AG04449 (cell line): ENCODE measurements at regions not wholly inside any gene's neighbourhood (a gene's known extent, or its start where the extent isn't known, plus 50 kb on each side); places are given as distances from the start of the nearest gene placed in this dataset.

ENCODE experiments used
- CTCF ChIA-PET: fragments of 350-600 bp; formaldehyde crosslinking; extraction: SDS; loops from one replicate; lab custom pipeline; 2021; ENCODE audit warnings: antibody characterized with exemption; lab: Yijun Ruan, JAX
- POLR2A ChIA-PET: fragments of 400-600, 350-600 bp; formaldehyde crosslinking; extraction: SDS; loops from one replicate; lab custom pipeline; 2020; ENCODE audit warnings: antibody characterized with exemption, inconsistent platforms; lab: Yijun Ruan, JAX
- DNase-seq: peaks from one replicate; pipeline ENCODE4 v3.0.0-alpha.2; 2010; ENCODE audit warnings: low read depth, low spot score
- H3K4me3 ChIP-seq: 2 replicates; pipeline ENCODE4 v1.5.1; 2011; ENCODE audit warnings: low read depth, mild to moderate bottlenecking, control low read depth, low read length
- TF ChIP-seq, protein P1 (sequence below): IDR thresholded peaks from one replicate; pipeline ENCODE4 v1.5.1; 2011; ENCODE audit warnings: mild to moderate bottlenecking, moderate library complexity, low read length, control low read depth, inconsistent platforms; ENCODE audit not compliant: insufficient read depth; ENCODE audit errors: missing control alignments

DNA sequence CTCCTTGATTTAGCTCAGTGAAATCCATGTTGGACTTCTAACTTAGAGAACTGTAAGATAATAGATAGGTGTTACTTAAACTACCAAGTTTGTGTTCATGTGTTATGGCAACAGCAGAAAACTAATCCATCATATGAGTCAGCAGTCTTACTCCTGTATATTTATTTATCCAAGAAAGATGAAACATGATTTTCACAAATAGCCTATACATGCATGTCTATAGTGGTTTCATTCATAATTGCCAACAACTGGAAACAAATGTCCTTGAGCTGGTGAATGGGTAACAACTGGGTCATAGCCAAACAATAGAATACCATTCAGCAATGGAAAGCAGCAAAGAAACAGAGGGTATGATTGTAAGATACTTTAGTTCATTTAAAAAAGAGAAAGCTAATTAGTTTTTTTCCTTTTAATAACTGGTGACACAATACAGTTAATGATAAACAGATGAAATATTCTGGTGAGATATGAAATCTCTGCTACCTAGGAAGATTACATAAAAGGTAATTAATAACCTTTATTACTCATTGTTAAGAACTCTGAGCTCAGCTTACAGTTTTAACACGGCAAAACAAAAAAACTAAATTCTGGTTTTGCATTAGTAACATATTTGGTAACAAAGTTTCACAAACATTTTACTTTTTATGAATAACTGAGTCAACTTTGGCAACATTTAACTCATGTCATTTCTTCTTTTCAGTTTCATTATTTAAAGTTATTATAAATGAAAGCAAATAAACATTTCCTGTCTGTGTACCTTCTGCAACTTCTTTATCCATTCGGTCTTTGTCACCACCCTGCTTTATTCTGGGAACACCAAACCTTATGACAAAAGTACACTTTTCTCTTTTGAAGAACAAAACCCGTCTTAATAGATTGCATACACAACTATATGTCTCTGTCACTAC is 181.3 kb downstream of the LIG4 start:
- DNase-seq, result no peak
- TF ChIP-seq, protein P1, sequence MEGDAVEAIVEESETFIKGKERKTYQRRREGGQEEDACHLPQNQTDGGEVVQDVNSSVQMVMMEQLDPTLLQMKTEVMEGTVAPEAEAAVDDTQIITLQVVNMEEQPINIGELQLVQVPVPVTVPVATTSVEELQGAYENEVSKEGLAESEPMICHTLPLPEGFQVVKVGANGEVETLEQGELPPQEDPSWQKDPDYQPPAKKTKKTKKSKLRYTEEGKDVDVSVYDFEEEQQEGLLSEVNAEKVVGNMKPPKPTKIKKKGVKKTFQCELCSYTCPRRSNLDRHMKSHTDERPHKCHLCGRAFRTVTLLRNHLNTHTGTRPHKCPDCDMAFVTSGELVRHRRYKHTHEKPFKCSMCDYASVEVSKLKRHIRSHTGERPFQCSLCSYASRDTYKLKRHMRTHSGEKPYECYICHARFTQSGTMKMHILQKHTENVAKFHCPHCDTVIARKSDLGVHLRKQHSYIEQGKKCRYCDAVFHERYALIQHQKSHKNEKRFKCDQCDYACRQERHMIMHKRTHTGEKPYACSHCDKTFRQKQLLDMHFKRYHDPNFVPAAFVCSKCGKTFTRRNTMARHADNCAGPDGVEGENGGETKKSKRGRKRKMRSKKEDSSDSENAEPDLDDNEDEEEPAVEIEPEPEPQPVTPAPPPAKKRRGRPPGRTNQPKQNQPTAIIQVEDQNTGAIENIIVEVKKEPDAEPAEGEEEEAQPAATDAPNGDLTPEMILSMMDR, result no peak
- H3K4me3 ChIP-seq, result no peak overlapping the region
- CTCF ChIA-PET, result no interaction called here
- POLR2A ChIA-PET, result no interaction called here

- ChIA-PET CTCF (no interaction called here), POLR2A (no interaction called here)
- H3K4me3 ChIP-seq, result no peak overlapping the region
- DNase-seq, result no peak
- TF ChIP-seq, protein P1, result no peak
Observed at GRCh38 chr13:108031865-108032264, 183.5 kb downstream of the LIG4 start.

- POLR2A ChIA-PET, result no interaction called here
- H3K4me3 ChIP-seq, result no peak overlapping the region
- no peak for DNase-seq
- TF ChIP-seq, protein P1, result no peak
- CTCF ChIA-PET, result no interaction called here
Observed at GRCh38 chr13:108030769-108031168, 184.6 kb downstream of the LIG4 start.

- POLR2A ChIA-PET, result no interaction called here
Observed at GRCh38 chr13:108026680-108027410, 188.5 kb downstream of the LIG4 start.

GRCh38 chr13:108020027-108020426 is 195.3 kb downstream of the LIG4 start:
- DNase-seq, result no peak
- TF ChIP-seq, protein P1, result no peak
- POLR2A ChIA-PET, result no interaction called here
- CTCF ChIA-PET, result no interaction called here
- H3K4me3 ChIP-seq, result no peak overlapping the region

More at GRCh38 chr13:108026680-108027410, 188.5 kb downstream of the LIG4 start:
- DNase-seq, result no peak
- H3K4me3 ChIP-seq, result no peak overlapping the region
- TF ChIP-seq, protein P1, result no peak
- CTCF ChIA-PET, result no interaction called here

- ChIA-PET POLR2A (no interaction called here), CTCF (no interaction called here)
- TF ChIP-seq, protein P1, result no peak
- no peak for DNase-seq
- no peak overlapping the region for H3K4me3 ChIP-seq
Observed at GRCh38 chr13:108018371-108018870, 196.9 kb downstream of the LIG4 start.
